ENCODE measurements at regions not wholly inside any gene's neighbourhood (a gene's known extent, or its start where the extent isn't known, plus 50 kb on each side); places are given as distances from the start of the nearest gene placed in this dataset.
"Not testable (repeated sequence)": the region's sequence is repeated elsewhere in the genome, so short reads cannot be mapped to it uniquely, and the experiment has no call there.

GRCh38 chr6:145143379-145143778, 591.9 kb downstream of the EPM2A start:
- DNase-seq, result no peak

- no peak for DNase-seq
These were observed 587.8 kb downstream of the EPM2A start for GRCh38 chr6:145147559-145147958.

- DNase-seq, result no peak
These were observed 587.2 kb downstream of the EPM2A start for GRCh38 chr6:145147981-145148749.

DNA sequence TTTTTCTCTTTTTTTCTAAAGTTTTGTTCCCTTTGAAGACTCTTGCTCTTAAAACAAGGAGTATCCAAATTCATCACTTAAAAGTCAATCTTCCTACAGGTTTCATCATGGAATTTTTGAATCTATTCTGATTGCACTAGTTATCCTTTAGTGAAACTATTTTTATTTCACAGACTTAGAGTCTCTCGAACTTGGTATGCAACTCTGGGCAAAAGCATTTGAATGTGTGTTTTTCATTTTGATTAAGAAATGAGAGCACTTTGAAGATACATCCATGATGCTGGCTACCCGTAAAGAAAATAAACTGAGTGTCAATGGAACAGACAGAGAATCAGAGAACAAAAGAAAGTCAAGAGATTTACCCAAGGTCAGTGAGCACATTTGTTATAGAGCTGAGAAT, 586.5 kb downstream of the EPM2A start:
- DNase-seq, result no peak

- no peak for DNase-seq
These were observed 583.7 kb downstream of the EPM2A start for GRCh38 chr6:145151624-145152023.

- no peak for DNase-seq
These were observed 581.8 kb downstream of the EPM2A start for GRCh38 chr6:145153495-145153894.

GRCh38 chr6:145155411-145155810, 579.9 kb downstream of the EPM2A start:
- DNase-seq, result no peak

DNA sequence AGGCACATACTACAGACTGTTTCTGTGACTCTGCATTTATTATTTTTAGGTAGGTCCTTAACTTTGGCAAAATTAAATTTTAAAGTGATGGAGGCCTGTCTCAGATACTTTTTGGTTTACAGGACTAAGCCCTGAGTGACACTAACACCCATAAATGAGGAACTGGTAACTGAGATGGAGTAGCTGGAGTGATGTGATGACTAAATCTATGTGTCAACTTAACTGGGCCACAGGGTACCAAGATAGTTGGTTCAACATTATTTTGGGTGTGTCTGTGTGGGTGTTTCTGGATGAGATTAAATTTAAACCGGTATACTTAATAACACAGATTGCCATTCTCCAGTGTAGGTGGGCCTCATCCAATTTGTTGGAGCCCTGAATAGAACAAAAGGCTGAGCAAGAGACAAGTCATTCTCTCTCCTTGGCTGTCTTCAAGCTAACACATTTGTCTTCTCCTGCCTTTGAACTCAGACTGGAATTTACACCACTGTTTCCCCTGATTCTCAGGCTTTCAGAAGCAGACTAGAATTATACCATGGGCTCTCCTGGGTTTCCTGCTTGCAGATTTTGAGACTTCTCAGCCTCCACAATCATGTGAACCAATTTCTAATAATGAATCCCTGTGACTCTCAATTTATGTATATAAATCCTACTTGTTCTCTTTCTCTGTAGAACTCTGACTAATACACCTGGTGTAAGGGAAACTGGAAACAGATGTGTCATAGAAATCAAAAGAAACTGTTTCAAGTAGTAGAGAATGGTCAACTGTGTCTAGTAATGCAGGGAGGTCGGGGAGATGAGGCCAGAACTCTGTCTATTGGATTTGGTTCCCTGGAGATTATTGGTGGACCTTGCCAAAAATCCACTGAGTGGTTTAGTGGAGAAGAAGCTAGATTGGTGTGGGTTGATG, 579.2 kb downstream of the EPM2A start:
- no peak for DNase-seq

DNA sequence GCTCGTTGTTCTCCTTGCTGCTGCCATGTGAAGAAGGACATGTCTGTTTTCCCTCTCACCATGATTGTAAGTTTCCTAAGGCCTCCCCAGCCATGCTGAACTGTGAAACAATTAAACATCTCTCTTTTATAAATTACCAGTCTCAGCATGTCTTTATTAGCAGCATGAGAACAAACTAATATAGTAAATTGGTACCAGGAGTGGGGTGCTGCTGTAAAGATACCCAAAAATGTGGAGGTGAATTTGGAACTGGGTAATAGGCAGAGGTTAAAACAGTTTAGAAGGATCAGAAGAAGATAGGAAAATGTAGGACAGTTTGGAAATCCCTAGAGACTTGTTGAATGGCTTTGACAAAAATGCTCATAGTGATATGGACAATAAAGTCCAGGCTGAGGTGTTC, 576.7 kb downstream of the EPM2A start:
- DNase-seq, result not testable (repeated sequence)

DNA sequence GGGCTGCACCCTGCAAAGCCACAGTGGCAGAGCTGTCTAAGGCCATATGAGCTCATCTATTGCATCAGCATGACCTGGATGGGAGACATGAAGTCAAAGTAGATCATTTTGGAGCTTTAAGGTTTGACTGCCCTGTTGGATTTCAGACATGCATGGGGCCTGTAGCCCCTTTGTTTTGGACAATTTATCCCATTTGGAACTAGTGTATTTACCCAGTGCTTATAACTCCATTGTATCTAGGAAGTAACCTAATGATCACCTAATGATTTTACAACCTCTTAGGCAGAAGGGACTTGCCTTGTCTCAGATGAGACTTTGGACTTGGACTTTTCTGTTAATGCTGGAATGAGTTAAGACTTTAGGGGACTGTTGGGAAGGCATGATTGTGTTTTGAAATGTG, 575.4 kb downstream of the EPM2A start:
- no peak for DNase-seq

GRCh38 chr6:145161501-145161900, 573.8 kb downstream of the EPM2A start:
- no peak for DNase-seq

DNA sequence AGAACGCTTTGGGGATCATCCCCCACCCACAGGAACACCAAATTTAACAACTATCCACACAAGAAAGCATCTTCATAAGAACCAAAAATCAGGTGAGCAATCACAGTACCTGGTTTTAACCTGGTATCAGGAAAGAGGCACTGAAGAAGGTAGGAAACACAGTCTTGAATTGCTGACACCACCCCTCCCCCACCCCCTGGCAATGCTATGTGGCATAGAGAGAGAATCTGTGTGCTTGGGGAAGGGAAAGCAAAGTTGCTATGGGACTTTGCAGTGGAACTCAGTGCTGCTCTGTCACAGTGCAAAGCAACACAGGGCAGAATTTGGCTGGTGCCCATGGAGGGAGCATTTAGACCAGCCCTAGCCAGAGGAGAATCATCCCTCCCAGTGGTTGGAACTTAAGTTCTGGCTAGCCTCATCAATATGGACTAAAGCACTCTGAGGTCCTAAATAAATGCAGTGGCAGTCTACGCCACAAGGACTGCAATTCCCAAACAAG, 565.5 kb downstream of the EPM2A start:
- DNase-seq, result no peak

- no peak for DNase-seq
These were observed 559.9 kb downstream of the EPM2A start for GRCh38 chr6:145175470-145175869.

DNA sequence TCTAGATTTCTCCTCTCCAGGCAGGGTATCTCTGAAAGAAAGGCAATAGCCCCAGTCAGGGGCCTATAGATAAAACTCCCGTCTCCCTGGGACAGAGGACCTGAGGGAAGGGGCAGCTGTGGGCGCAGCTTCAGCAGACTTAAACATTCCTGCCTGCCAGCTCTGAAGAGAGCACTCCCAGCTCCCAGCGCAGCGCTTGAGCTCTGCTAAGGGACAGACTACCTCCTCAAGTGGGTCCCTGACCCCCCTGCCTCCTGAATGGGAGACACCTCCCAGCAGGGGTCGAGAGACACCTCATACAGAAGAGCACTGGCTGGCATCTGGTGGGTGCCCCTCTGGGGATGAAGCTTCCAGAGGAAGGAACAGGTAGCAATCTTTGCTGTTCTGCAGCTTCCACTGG, 556.9 kb downstream of the EPM2A start:
- no peak for DNase-seq

DNA sequence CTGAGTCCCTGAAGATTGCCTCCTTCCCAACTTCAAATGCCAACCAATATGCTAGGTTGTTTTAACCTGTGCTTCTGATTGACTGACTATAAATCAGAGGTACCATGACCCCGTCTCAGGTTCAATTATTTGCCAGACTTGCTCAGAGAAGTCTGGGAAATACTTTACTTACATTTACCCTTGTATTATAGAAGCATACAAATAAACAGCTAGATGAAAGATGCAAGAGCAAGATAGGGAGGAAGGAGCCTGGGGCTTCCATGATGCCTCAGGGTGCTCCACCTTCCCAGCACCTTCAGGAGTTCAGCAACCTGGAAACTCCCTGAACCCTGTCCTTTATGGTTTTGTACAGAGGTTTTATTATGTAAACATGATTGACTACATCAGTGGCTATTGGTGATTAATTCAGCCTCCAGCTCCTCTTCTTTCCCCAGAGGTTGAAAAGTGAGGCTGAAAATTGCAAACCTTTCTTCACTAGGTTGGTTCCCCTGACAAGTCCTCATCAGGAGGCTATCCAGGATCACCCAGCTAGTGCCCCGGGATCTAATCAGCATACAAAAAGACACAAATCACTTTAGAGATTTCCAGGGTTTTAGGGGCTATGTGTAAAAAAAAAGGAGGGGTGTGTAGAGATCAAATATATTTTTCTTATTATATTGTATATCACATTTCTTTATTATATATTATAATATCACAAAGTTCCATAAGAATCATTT, 547.7 kb downstream of the EPM2A start:
- DNase-seq, result no peak

DNA sequence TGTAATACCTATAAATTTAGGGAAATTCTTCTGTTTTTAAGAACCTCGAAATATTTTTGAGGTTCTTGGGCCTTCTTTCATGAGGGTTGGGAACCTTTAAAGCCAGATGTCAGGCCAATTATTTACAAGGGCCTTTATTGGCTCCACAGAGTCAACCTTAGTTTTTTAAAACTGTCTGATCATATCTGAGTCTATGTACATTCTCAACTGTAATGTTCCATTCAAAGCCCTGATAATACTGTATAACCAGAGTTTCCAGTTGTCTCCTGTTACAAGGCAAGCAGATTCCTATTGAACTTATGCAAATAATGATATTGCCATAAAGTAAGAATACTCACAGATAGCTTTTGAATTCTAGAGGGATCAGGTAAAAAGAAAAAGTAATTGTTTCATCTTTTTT, 545.5 kb downstream of the EPM2A start:
- no peak for DNase-seq

DNA sequence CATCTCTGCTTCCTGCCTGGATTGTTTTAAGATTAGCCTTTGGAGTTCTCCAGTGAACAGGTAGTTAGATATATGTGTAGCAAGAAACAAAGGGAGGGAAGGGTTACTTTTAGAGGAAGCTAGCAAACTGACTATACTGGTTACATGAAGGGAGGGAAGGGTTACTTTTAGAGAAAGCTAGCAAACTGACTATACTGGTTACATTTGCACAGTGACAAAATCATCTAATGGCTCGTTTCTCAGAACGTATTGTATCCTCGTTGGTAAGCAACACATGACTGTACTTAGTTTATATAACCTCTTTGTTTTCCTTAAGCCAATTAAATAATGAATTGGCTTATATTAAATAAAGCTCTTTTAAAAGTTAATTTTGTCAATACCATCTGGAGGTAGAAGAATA, 540.9 kb downstream of the EPM2A start:
- DNase-seq, result no peak

- no peak for DNase-seq
These were observed 535.4 kb downstream of the EPM2A start for GRCh38 chr6:145199961-145200360.

GRCh38 chr6:145204301-145204700, 531.0 kb downstream of the EPM2A start:
- DNase-seq, result no peak

DNA sequence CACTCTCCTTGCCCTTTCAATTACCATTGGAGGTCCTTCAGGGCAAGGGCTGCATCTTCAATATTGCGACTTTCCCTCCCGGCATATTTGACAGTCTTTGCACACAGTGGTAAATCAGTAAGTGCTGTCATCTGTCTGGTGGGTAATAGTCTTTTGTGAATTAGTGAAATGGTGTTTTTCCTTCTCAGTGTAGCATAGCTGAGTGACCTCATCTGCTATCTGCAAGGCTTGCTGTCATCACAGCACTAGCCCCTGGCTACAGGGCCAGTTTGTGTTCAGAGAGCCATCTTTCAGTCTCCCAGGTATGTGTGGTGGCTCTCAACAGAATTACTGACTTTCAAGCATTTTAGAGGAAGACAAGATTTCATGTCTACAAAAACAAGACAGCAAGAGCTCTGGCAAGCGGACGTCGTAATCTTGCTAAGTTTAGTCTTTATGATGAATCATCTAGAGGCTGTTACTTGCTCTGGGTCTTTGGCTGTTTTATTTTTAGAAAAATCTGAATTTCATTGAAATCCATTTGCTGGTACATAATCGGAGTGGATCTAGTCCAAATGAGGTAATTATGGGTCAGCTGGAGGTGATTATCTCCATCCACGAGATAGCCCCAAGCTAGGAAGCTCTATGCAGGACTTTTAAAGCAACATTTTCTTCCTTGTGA, 528.9 kb downstream of the EPM2A start:
- no peak for DNase-seq

DNA sequence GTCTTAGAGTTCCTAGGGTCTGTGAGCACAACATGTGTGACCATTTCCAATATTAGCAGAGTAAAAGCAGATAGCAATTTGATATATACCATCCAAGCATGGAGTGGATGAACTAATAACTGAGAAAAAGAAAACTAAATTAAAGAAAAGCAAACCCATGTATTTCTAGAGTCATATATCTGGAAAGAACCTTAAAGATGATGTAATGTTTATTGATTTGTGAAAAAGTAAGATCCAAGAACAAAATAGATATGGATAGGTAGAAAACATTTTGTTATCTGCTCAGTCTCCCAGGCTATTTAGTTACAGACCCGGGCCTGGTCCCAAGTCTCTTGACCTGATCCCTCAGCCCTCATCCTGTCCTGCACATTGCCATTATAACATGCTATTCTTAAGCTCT, 526.8 kb downstream of the EPM2A start:
- DNase-seq, result no peak

DNA sequence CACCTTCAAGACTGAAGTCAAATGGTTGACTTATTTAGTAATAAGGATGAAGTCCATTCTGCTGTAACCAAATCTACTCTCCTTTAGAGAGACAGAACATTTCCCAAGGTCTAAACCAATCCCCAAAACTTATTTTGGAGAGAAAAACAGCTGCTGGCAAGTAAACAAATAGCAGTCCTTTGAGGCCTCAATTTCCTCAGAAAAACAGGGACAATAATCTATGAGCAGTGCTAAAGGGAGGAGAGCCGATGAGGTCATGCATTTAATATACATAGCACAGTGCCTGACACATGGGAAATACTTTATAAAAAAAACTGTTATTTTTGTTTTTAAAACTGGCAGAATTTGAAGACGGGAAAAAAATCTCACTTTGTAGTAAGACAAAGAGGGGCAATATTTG, 526.0 kb downstream of the EPM2A start:
- no peak for DNase-seq

DNA sequence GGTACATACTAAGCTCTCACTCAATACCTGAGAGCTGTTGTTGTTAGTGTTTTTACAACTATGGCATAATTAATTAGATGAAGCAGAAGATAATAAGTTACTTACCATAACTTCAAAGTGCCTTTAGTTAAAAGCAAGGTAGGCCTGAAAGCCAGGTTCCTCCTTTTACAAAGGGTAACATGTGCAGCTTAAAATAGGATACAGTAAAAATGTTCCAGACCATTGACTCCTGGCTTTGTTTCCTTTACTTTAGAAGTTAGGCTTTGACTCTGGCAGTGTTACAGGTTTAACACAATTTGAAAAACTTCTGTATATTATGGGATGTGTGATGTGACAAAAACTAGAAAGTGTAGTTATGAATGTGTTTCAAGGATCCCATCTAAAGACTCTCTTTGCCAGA, 522.5 kb downstream of the EPM2A start:
- DNase-seq, result no peak
